Fibroblast of lung (primary cell): ENCODE measurements at regions not wholly inside any gene's neighbourhood (a gene's known extent, or its start where the extent isn't known, plus 50 kb on each side); places are given as distances from the start of the nearest gene placed in this dataset.

Source experiments
- DNase-seq, 2 donors: peaks; one replicate each; pipeline versions ENCODE4 v3.0.0 to v3.0.0-alpha.2; 2010; ENCODE audit warnings: low read depth in 2 of 2
- H2AFZ ChIP-seq: 2 replicates; pipeline ENCODE4 v1.5.1; 2012; ENCODE audit warnings: low read length, control low read depth, inconsistent platforms
- H3K27ac ChIP-seq: 2 replicates; pipeline ENCODE4 v1.5.1; 2011; ENCODE audit warnings: low read length, control low read depth; ENCODE audit not compliant: insufficient read depth
- H3K27me3 ChIP-seq: 2 replicates; pipeline ENCODE4 v1.5.1; 2011; ENCODE audit warnings: mild to moderate bottlenecking, low read length; ENCODE audit not compliant: control insufficient read depth, insufficient read depth
- H3K36me3 ChIP-seq: 2 replicates; pipeline ENCODE4 v1.5.1; 2011; ENCODE audit warnings: low read length; ENCODE audit not compliant: control insufficient read depth, insufficient read depth
- H3K4me1 ChIP-seq: 2 replicates; pipeline ENCODE4 v1.5.1; 2011; ENCODE audit warnings: low read length; ENCODE audit not compliant: control insufficient read depth, insufficient read depth; ENCODE audit errors: extremely low read depth
- H3K4me2 ChIP-seq: 2 replicates; pipeline ENCODE4 v1.5.1; 2011; ENCODE audit warnings: low read length, control low read depth; ENCODE audit not compliant: insufficient read depth; ENCODE audit errors: extremely low read depth
- H3K4me3 ChIP-seq, 4 experiments: fragments of 200-600 bp in 1 of 4; sonication (generic) in 1 of 4; replicated peaks in 1 of 4; 2 replicates each; pipeline ENCODE4 v1.5.1; 2011 to 2016; ENCODE audit warnings: low read length in 4 of 4, low read depth in 3 of 4, mild to moderate bottlenecking in 3 of 4, control low read depth in 2 of 4, inconsistent platforms in 1 of 4, mixed read lengths in 1 of 4; ENCODE audit not compliant: insufficient read depth in 1 of 4; ENCODE audit errors: control extremely low read depth in 1 of 4
- H3K79me2 ChIP-seq: 2 replicates; pipeline ENCODE4 v1.5.1; 2012; ENCODE audit warnings: mild to moderate bottlenecking, low read length, inconsistent platforms; ENCODE audit not compliant: control insufficient read depth, insufficient read depth
- H3K9ac ChIP-seq: 2 replicates; pipeline ENCODE4 v1.5.1; 2011; ENCODE audit warnings: mild to moderate bottlenecking, low read length, control low read depth; ENCODE audit not compliant: insufficient read depth
- H3K9me3 ChIP-seq: 2 replicates; pipeline ENCODE4 v1.5.1; 2012; ENCODE audit warnings: low read depth, low read length; ENCODE audit not compliant: control insufficient read depth, insufficient read depth
- H4K20me1 ChIP-seq: 2 replicates; pipeline ENCODE4 v1.5.1; 2011; ENCODE audit warnings: low read length; ENCODE audit not compliant: control insufficient read depth, insufficient read depth; ENCODE audit errors: extremely low read depth
- EZH2 ChIP-seq: IDR thresholded peaks from 2 replicates; pipeline ENCODE4 v1.5.1; 2012; ENCODE audit warnings: low read length, control low read depth, mild to moderate bottlenecking; ENCODE audit errors: missing control alignments
- TF ChIP-seq, protein P1 (sequence below), 2 donors: IDR thresholded peaks in 1 of 2; conservative IDR thresholded peaks in 1 of 2; 1 replicate in 1 of 2; 2 replicates in 1 of 2; pipeline ENCODE4 v1.5.1; 2011 to 2012; ENCODE audit warnings: low read length in 2 of 2, control low read depth in 1 of 2, inconsistent platforms in 1 of 2, low read depth in 1 of 2, mild to moderate bottlenecking in 1 of 2

DNA sequence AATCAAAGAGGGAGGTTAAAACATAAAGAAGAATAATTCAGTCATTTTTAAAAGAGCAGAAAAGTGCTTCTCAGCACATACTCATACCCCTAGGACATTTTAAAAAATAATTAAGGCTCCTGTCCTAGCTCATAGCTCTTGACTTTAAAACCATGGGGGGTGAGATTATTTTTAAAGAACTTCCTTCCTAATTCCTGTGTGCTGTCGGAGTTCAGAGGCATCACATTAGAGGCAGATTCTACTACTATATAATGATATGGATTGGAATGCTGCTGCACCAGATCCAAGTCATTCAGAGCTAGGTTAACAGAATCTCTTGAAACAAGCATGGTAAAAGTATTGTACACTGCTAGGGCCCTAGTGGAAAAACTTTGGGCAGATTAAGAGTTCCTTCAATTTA, 456.5 kb upstream of the ADGRL3 start:
- Histone ChIP-seq H3K79me2 (no peaks in the 10 kb centered on the region), H3K9ac (no peak overlapping the region), H2AFZ (no peak overlapping the region), H3K27ac (no peak overlapping the region), H3K36me3 (no peaks in the 10 kb centered on the region), H3K4me2 (no peak overlapping the region), H4K20me1 (no peaks in the 10 kb centered on the region), H3K27me3 (no peaks in the 10 kb centered on the region), H3K9me3 (no peaks in the 10 kb centered on the region), H3K4me3 (no peak overlapping the region), H3K4me1 (no peaks in the 10 kb centered on the region)
- no peak for DNase-seq
- no peak for TF ChIP-seq EZH2
- TF ChIP-seq, protein P1, sequence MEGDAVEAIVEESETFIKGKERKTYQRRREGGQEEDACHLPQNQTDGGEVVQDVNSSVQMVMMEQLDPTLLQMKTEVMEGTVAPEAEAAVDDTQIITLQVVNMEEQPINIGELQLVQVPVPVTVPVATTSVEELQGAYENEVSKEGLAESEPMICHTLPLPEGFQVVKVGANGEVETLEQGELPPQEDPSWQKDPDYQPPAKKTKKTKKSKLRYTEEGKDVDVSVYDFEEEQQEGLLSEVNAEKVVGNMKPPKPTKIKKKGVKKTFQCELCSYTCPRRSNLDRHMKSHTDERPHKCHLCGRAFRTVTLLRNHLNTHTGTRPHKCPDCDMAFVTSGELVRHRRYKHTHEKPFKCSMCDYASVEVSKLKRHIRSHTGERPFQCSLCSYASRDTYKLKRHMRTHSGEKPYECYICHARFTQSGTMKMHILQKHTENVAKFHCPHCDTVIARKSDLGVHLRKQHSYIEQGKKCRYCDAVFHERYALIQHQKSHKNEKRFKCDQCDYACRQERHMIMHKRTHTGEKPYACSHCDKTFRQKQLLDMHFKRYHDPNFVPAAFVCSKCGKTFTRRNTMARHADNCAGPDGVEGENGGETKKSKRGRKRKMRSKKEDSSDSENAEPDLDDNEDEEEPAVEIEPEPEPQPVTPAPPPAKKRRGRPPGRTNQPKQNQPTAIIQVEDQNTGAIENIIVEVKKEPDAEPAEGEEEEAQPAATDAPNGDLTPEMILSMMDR (conservative IDR thresholded peaks at IDR 0.05 in 1 of 2, IDR thresholded peaks at IDR 0.05 in 1 of 2; ENCODE audit: low read depth in 1 of 2, low read length in 2 of 2) = no peak

GRCh38 chr4:60744767-60745166, 455.4 kb upstream of the ADGRL3 start:
- H2AFZ ChIP-seq = no peak overlapping the region
- H3K79me2 ChIP-seq = no peaks in the 10 kb centered on the region
- TF ChIP-seq, protein P1 (conservative IDR thresholded peaks at IDR 0.05 in 1 of 2, IDR thresholded peaks at IDR 0.05 in 1 of 2; ENCODE audit: low read depth in 1 of 2, low read length in 2 of 2) = peak; percentile 3 to 5
- TF ChIP-seq EZH2 = no peak
- H3K27ac ChIP-seq = no peak overlapping the region
- H4K20me1 ChIP-seq = no peaks in the 10 kb centered on the region
- H3K4me2 ChIP-seq = no peak overlapping the region
- peak; percentile 8 to 10 for DNase-seq
- H3K4me1 ChIP-seq = no peaks in the 10 kb centered on the region
- no peaks in the 10 kb centered on the region for H3K9me3 ChIP-seq
- H3K4me3 ChIP-seq = no peak overlapping the region
- no peaks in the 10 kb centered on the region for H3K27me3 ChIP-seq
- no peaks in the 10 kb centered on the region for H3K36me3 ChIP-seq
- no peak overlapping the region for H3K9ac ChIP-seq

DNA sequence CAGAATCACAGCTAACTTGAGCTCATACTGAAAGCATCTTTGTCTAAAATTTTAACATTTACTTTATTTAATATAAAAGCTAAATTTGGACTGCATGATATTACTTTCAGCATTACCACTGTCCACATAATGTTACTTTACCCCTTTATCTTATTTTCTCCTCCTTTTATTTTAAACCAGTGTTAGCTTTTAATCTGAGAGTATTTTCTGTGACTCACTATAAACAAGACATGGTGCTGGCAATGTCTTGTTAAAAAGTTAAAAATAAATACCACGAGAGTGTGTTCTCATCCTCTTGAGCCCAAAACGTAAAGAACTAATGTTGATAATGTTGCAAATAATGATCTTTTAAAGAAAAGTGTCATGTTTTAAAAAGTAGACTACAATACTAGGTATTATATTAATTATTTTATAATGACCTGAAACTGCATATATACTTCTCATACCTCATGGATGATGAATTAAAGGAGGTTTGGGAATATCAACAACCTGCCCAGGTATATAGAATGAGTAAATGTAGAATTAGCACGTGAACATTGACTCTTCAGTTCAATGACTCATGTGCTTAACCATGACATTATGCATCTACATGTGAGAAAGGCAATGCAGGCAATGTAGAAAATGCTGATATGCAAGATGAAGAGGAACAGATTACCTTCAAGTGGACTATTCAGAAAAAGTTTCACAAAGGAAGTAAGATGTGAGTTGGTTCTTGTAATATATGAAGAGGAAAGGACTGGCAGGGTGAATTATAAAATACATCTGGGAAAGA, 454.1 kb upstream of the ADGRL3 start:
- no peaks in the 10 kb centered on the region for H3K4me1 ChIP-seq
- H3K27ac ChIP-seq = no peak overlapping the region
- H3K4me2 ChIP-seq = no peak overlapping the region
- H3K79me2 ChIP-seq = no peaks in the 10 kb centered on the region
- no peak overlapping the region for H3K9ac ChIP-seq
- no peak overlapping the region for H2AFZ ChIP-seq
- DNase-seq = no peak
- H3K4me3 ChIP-seq = no peak overlapping the region
- no peaks in the 10 kb centered on the region for H3K9me3 ChIP-seq
- no peaks in the 10 kb centered on the region for H3K27me3 ChIP-seq
- no peaks in the 10 kb centered on the region for H3K36me3 ChIP-seq
- no peaks in the 10 kb centered on the region for H4K20me1 ChIP-seq
- TF ChIP-seq, protein P1 (conservative IDR thresholded peaks at IDR 0.05 in 1 of 2, IDR thresholded peaks at IDR 0.05 in 1 of 2; ENCODE audit: low read depth in 1 of 2, low read length in 2 of 2) = no peak
- TF ChIP-seq EZH2 = no peak
